DND-41 (cell line): ENCODE measurements at regions not wholly inside any gene's neighbourhood (a gene's known extent, or its start where the extent isn't known, plus 50 kb on each side); places are given as distances from the start of the nearest gene placed in this dataset.

Experiments
- CTCF ChIP-seq: IDR thresholded peaks from 2 replicates; pipeline ENCODE4 v1.5.1; 2012; ENCODE audit warnings: borderline replicate concordance, low read length, moderate library complexity, mild to moderate bottlenecking; ENCODE audit not compliant: poor library complexity, severe bottlenecking; ENCODE audit errors: extremely low read depth
- EZH2 ChIP-seq: IDR thresholded peaks from 3 replicates; pipeline ENCODE4 v1.6.1; 2012; ENCODE audit warnings: borderline replicate concordance, low read depth, mild to moderate bottlenecking, moderate library complexity, low read length, inconsistent platforms; ENCODE audit not compliant: severe bottlenecking

DNA sequence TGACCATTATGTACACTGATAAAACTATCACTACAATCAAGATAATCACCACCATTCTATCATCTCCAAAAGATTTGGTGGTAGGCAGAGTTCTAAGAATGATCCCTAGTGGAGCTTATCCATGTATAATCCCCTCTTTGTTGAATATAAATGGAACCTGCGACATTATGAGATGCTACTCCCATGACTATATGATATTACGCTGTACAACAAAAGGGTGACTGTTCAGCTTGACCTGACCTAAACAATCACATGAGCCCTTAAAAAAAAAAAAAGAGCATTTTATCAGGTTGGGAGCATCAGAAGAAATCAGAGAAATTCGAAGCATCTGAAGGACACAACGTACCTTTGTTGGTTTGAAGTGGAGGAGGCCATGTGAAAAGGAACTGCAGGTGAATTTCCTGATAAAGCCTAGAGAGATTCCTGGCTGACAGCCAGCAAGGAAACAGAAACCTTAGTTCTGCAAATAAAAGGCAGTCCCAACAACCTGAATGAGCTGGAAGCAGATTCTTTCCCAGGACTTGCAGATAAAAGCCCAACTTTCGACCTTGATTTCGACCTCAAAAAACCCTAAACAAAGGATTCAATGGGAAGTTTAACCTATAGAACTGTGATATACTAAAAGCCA is 270.7 kb downstream of the ADRA2A start:
- TF ChIP-seq CTCF: no peak
- TF ChIP-seq EZH2: no peak
